K562 (cell line): ENCODE measurements at regions not wholly inside any gene's neighbourhood (a gene's known extent, or its start where the extent isn't known, plus 50 kb on each side); places are given as distances from the start of the nearest gene placed in this dataset.

ENCODE experiments used
- CTBP1 ChIP-seq: fragments of 450-650 bp; IDR thresholded peaks from 2 replicates; pipeline ENCODE4 v1.6.1; 2016; ENCODE audit warnings: borderline replicate concordance
- EP300 ChIP-seq: IDR thresholded peaks from 2 replicates; pipeline ENCODE4 v1.6.1; 2012; ENCODE audit warnings: low read length, improper control_type of control experiment
- NBN ChIP-seq: fragments of 450-650 bp; IDR thresholded peaks from 2 replicates; pipeline ENCODE4 v1.6.1; 2016; ENCODE audit warnings: low read depth, mild to moderate bottlenecking
- PML ChIP-seq: IDR thresholded peaks from 2 replicates; pipeline ENCODE4 v1.6.1; 2012; ENCODE audit warnings: low read length, inconsistent platforms
- SIN3B ChIP-seq: fragments of 450-650 bp; IDR thresholded peaks from 2 replicates; pipeline ENCODE4 v1.6.1; 2017; ENCODE audit warnings: low read depth, mild to moderate bottlenecking, moderate library complexity
- SMAD2 ChIP-seq: fragments of 150-350 bp; IDR thresholded peaks from 2 replicates; pipeline ENCODE4 v1.6.1; 2014; ENCODE audit warnings: low read depth, mild to moderate bottlenecking, low read length
- ZBED1 ChIP-seq: IDR thresholded peaks from 2 replicates; pipeline ENCODE4 v1.6.1; 2014
- ZNF24 ChIP-seq: fragments of 450-650 bp; IDR thresholded peaks from 2 replicates; pipeline ENCODE4 v1.6.1; 2016
- ZNF57 ChIP-seq: fragments of 450-650 bp; formaldehyde crosslinking; IDR thresholded peaks from 2 replicates; pipeline ENCODE4 v1.4.0; 2020; ENCODE audit warnings: mild to moderate bottlenecking, moderate library complexity
- TF ChIP-seq, protein P1 (sequence below): sonication (generic); formaldehyde crosslinking; IDR thresholded peaks from 2 replicates; pipeline ENCODE4 v1.8.1; 2023; ENCODE audit warnings: mild to moderate bottlenecking, missing genetic modification reagents
- TF ChIP-seq, protein P2 (sequence below): fragments of 250-450 bp; sonication (Bioruptor Pico); IDR thresholded peaks from 2 replicates; pipeline ENCODE4 v1.5.0; 2021
- TF ChIP-seq, protein P3 (sequence below), 2 experiments: fragments of 450-650 bp in 1 of 2; sonication (generic) in 1 of 2; formaldehyde crosslinking in 1 of 2; IDR thresholded peaks in 1 of 2; conservative IDR thresholded peaks in 1 of 2; 2 replicates each; pipeline versions ENCODE4 v1.6.1 to v1.8.1; 2016 to 2023; ENCODE audit warnings: mild to moderate bottlenecking in 2 of 2, moderate library complexity in 2 of 2, inconsistent platforms in 1 of 2, missing genetic modification reagents in 1 of 2
- TF ChIP-seq, protein P4 (sequence below): fragments of 250-450 bp; sonication (Bioruptor Pico); IDR thresholded peaks from 2 replicates; pipeline ENCODE4 v1.4.0; 2020; ENCODE audit warnings: mild to moderate bottlenecking, moderate library complexity
- TF ChIP-seq, protein P5 (sequence below): IDR thresholded peaks from 2 replicates; pipeline ENCODE4 v1.6.1; 2014; ENCODE audit warnings: antibody characterized with exemption
- TF ChIP-seq, protein P6 (sequence below): fragments of 200-800 bp; sonication (Bioruptor generic); IDR thresholded peaks from 2 replicates; pipeline ENCODE4 v1.6.1; 2017; ENCODE audit warnings: missing genetic modification characterization, missing compliant biosample characterization
- TF ChIP-seq, protein P7 (sequence below): fragments of 250-450 bp; sonication (Bioruptor Pico); IDR thresholded peaks from 2 replicates; pipeline ENCODE4 v1.4.0; 2020; ENCODE audit warnings: borderline replicate concordance
- TF ChIP-seq, protein P8 (sequence below): fragments of 250-450 bp; sonication (Bioruptor Pico); IDR thresholded peaks from 2 replicates; pipeline ENCODE4 v1.6.1; 2021; ENCODE audit warnings: mild to moderate bottlenecking

DNA sequence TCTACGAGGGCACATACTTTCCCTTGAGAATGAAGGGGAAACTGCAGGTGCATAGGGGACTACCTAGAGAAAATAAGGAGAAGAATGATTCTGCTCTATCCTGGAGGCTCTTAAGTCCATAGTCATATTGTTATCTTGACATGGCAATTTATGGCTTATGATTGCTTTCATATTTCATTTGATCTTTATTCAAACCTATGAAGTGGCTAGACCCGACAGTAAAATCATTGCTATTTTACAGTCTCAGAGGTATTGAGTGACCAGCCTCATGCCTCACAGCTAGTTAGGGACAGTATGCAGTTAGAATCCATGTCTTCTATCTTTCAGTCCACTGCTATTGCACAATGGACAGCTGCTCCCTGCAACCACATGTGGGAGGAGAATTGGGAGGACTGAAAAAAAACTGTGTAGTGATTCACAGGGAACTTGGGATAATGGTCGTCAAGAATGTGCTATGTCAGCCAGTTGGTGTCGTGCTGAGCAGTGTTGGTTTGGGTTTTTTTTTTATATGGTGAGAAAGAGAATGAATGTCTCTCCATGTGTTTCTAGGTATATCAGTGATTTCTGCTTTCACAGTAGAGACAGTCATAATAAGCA, 63.2 kb upstream of the SPPL2A start (continued):
- TF ChIP-seq, protein P1, sequence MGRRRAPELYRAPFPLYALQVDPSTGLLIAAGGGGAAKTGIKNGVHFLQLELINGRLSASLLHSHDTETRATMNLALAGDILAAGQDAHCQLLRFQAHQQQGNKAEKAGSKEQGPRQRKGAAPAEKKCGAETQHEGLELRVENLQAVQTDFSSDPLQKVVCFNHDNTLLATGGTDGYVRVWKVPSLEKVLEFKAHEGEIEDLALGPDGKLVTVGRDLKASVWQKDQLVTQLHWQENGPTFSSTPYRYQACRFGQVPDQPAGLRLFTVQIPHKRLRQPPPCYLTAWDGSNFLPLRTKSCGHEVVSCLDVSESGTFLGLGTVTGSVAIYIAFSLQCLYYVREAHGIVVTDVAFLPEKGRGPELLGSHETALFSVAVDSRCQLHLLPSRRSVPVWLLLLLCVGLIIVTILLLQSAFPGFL (CRISPR knock-in tag): no peak
- TF ChIP-seq ZNF57 (CRISPR knock-in tag) (no peak), SMAD2 (no peak), NBN (no peak; the same call in 1 of the 2 replicates), ZNF24 (no peak), ZBED1 (no peak), EP300 (no peak), PML (no peak), SIN3B (no peak), CTBP1 (peak; percentile 60; the same call in 1 of the 2 replicates)
- TF ChIP-seq, protein P2, sequence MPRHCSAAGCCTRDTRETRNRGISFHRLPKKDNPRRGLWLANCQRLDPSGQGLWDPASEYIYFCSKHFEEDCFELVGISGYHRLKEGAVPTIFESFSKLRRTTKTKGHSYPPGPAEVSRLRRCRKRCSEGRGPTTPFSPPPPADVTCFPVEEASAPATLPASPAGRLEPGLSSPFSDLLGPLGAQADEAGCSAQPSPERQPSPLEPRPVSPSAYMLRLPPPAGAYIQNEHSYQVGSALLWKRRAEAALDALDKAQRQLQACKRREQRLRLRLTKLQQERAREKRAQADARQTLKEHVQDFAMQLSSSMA (CRISPR knock-in tag): no peak
- TF ChIP-seq, protein P3, sequence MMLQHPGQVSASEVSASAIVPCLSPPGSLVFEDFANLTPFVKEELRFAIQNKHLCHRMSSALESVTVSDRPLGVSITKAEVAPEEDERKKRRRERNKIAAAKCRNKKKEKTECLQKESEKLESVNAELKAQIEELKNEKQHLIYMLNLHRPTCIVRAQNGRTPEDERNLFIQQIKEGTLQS (IDR thresholded peaks at IDR 0.05): peak; percentile 50; the same call in 1 of the 2 replicates
- TF ChIP-seq, protein P3 (CRISPR knock-in tag; conservative IDR thresholded peaks at IDR 0.05): no peak
- TF ChIP-seq, protein P4, sequence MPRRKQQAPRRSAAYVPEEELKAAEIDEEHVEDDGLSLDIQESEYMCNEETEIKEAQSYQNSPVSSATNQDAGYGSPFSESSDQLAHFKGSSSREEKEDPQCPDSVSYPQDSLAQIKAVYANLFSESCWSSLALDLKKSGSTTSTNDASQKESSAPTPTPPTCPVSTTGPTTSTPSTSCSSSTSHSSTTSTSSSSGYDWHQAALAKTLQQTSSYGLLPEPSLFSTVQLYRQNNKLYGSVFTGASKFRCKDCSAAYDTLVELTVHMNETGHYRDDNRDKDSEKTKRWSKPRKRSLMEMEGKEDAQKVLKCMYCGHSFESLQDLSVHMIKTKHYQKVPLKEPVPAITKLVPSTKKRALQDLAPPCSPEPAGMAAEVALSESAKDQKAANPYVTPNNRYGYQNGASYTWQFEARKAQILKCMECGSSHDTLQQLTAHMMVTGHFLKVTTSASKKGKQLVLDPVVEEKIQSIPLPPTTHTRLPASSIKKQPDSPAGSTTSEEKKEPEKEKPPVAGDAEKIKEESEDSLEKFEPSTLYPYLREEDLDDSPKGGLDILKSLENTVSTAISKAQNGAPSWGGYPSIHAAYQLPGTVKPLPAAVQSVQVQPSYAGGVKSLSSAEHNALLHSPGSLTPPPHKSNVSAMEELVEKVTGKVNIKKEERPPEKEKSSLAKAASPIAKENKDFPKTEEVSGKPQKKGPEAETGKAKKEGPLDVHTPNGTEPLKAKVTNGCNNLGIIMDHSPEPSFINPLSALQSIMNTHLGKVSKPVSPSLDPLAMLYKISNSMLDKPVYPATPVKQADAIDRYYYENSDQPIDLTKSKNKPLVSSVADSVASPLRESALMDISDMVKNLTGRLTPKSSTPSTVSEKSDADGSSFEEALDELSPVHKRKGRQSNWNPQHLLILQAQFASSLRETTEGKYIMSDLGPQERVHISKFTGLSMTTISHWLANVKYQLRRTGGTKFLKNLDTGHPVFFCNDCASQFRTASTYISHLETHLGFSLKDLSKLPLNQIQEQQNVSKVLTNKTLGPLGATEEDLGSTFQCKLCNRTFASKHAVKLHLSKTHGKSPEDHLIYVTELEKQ (CRISPR knock-in tag): no peak
- TF ChIP-seq, protein P5, sequence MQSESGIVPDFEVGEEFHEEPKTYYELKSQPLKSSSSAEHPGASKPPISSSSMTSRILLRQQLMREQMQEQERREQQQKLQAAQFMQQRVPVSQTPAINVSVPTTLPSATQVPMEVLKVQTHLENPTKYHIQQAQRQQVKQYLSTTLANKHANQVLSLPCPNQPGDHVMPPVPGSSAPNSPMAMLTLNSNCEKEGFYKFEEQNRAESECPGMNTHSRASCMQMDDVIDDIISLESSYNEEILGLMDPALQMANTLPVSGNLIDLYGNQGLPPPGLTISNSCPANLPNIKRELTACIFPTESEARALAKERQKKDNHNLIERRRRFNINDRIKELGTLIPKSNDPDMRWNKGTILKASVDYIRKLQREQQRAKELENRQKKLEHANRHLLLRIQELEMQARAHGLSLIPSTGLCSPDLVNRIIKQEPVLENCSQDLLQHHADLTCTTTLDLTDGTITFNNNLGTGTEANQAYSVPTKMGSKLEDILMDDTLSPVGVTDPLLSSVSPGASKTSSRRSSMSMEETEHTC: no peak
- TF ChIP-seq, protein P6, sequence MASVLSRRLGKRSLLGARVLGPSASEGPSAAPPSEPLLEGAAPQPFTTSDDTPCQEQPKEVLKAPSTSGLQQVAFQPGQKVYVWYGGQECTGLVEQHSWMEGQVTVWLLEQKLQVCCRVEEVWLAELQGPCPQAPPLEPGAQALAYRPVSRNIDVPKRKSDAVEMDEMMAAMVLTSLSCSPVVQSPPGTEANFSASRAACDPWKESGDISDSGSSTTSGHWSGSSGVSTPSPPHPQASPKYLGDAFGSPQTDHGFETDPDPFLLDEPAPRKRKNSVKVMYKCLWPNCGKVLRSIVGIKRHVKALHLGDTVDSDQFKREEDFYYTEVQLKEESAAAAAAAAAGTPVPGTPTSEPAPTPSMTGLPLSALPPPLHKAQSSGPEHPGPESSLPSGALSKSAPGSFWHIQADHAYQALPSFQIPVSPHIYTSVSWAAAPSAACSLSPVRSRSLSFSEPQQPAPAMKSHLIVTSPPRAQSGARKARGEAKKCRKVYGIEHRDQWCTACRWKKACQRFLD (CRISPR knock-in tag): no peak
- TF ChIP-seq, protein P7, sequence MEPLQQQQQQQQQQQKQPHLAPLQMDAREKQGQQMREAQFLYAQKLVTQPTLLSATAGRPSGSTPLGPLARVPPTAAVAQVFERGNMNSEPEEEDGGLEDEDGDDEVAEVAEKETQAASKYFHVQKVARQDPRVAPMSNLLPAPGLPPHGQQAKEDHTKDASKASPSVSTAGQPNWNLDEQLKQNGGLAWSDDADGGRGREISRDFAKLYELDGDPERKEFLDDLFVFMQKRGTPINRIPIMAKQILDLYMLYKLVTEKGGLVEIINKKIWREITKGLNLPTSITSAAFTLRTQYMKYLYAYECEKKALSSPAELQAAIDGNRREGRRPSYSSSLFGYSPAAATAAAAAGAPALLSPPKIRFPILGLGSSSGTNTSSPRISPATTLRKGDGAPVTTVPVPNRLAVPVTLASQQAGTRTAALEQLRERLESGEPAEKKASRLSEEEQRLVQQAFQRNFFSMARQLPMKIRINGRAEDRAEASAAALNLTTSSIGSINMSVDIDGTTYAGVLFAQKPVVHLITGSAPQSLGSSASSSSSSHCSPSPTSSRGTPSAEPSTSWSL: no peak
- TF ChIP-seq, protein P8, sequence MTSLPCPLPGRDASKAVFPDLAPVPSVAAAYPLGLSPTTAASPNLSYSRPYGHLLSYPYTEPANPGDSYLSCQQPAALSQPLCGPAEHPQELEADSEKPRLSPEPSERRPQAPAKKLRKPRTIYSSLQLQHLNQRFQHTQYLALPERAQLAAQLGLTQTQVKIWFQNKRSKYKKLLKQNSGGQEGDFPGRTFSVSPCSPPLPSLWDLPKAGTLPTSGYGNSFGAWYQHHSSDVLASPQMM (CRISPR knock-in tag): no peak
